ENCODE measurements at regions not wholly inside any gene's neighbourhood (a gene's known extent, or its start where the extent isn't known, plus 50 kb on each side); places are given as distances from the start of the nearest gene placed in this dataset.
A peak's percentile ranks its signal among the peaks of the same experiment; 100 is the strongest.

GRCh38 chr13:76267216-76267615 lies 619.0 kb downstream of the KCTD12 start:
- Histone ChIP-seq H3K4me3 (replicated peaks in 1 of 4; ENCODE audit: control extremely low read depth in 1 of 4, insufficient read depth in 1 of 4, low read depth in 3 of 4, low read length in 4 of 4) (no peak overlapping the region), H3K9ac (ENCODE audit: insufficient read depth, low read length) (no peak overlapping the region), H4K20me1 (ENCODE audit: control insufficient read depth, extremely low read depth, insufficient read depth, low read length) (no peaks in the 10 kb centered on the region), H3K36me3 (ENCODE audit: control insufficient read depth, insufficient read depth, low read length) (no peaks in the 10 kb centered on the region), H3K27me3 (ENCODE audit: control insufficient read depth, insufficient read depth, low read length) (no peaks in the 10 kb centered on the region), H2AFZ (ENCODE audit: low read length) (no peak overlapping the region), H3K9me3 (ENCODE audit: control insufficient read depth, insufficient read depth, low read depth, low read length) (no peaks in the 10 kb centered on the region), H3K27ac (ENCODE audit: insufficient read depth, low read length) (no peak overlapping the region), H3K4me2 (ENCODE audit: extremely low read depth, insufficient read depth, low read length) (no peak overlapping the region), H3K4me1 (ENCODE audit: control insufficient read depth, extremely low read depth, insufficient read depth, low read length) (no peaks in the 10 kb centered on the region), H3K79me2 (ENCODE audit: control insufficient read depth, insufficient read depth, low read length) (no peaks in the 10 kb centered on the region)
- DNase-seq (ENCODE audit: low read depth in 2 of 2), result no peak
- TF ChIP-seq, protein P1, sequence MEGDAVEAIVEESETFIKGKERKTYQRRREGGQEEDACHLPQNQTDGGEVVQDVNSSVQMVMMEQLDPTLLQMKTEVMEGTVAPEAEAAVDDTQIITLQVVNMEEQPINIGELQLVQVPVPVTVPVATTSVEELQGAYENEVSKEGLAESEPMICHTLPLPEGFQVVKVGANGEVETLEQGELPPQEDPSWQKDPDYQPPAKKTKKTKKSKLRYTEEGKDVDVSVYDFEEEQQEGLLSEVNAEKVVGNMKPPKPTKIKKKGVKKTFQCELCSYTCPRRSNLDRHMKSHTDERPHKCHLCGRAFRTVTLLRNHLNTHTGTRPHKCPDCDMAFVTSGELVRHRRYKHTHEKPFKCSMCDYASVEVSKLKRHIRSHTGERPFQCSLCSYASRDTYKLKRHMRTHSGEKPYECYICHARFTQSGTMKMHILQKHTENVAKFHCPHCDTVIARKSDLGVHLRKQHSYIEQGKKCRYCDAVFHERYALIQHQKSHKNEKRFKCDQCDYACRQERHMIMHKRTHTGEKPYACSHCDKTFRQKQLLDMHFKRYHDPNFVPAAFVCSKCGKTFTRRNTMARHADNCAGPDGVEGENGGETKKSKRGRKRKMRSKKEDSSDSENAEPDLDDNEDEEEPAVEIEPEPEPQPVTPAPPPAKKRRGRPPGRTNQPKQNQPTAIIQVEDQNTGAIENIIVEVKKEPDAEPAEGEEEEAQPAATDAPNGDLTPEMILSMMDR (conservative IDR thresholded peaks at IDR 0.05 in 1 of 2, IDR thresholded peaks at IDR 0.05 in 1 of 2; ENCODE audit: low read depth in 1 of 2, low read length in 2 of 2), result no peak
- TF ChIP-seq EZH2 (IDR thresholded peaks at IDR 0.05; ENCODE audit: low read length, missing control alignments), result no peak

DNA sequence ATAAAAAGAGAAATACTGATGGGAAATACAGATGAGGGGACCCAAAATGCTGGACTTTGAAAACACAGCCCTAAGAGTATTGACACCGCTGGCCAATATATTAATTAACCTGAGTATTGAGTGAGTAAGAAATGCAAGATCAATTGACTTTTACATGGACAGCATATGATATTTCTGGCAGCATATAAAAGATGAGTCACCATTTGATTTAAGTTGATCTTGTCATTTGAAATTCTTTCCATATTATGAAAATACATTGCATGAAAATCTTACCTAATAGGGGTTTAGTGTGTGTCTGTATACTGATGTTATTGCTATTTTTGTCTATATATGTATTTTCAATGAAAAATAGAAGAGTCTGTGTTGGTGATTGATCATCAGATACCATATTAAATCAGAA lies 619.6 kb downstream of the KCTD12 start:
- Histone ChIP-seq H3K4me1 (ENCODE audit: control insufficient read depth, extremely low read depth, insufficient read depth, low read length) (no peaks in the 10 kb centered on the region), H2AFZ (ENCODE audit: low read length) (no peak overlapping the region), H4K20me1 (ENCODE audit: control insufficient read depth, extremely low read depth, insufficient read depth, low read length) (no peaks in the 10 kb centered on the region), H3K9ac (ENCODE audit: insufficient read depth, low read length) (no peak overlapping the region), H3K9me3 (ENCODE audit: control insufficient read depth, insufficient read depth, low read depth, low read length) (no peaks in the 10 kb centered on the region), H3K4me3 (replicated peaks in 1 of 4; ENCODE audit: control extremely low read depth in 1 of 4, insufficient read depth in 1 of 4, low read depth in 3 of 4, low read length in 4 of 4) (no peak overlapping the region), H3K27me3 (ENCODE audit: control insufficient read depth, insufficient read depth, low read length) (no peaks in the 10 kb centered on the region), H3K36me3 (ENCODE audit: control insufficient read depth, insufficient read depth, low read length) (no peaks in the 10 kb centered on the region), H3K79me2 (ENCODE audit: control insufficient read depth, insufficient read depth, low read length) (no peaks in the 10 kb centered on the region), H3K27ac (ENCODE audit: insufficient read depth, low read length) (no peak overlapping the region), H3K4me2 (ENCODE audit: extremely low read depth, insufficient read depth, low read length) (no peak overlapping the region)
- peak in 1 of 2 donors; percentile 19 for DNase-seq (ENCODE audit: low read depth in 2 of 2)
- TF ChIP-seq, protein P1 (conservative IDR thresholded peaks at IDR 0.05 in 1 of 2, IDR thresholded peaks at IDR 0.05 in 1 of 2; ENCODE audit: low read depth in 1 of 2, low read length in 2 of 2), result no peak
- TF ChIP-seq EZH2 (IDR thresholded peaks at IDR 0.05; ENCODE audit: low read length, missing control alignments), result no peak

DNA sequence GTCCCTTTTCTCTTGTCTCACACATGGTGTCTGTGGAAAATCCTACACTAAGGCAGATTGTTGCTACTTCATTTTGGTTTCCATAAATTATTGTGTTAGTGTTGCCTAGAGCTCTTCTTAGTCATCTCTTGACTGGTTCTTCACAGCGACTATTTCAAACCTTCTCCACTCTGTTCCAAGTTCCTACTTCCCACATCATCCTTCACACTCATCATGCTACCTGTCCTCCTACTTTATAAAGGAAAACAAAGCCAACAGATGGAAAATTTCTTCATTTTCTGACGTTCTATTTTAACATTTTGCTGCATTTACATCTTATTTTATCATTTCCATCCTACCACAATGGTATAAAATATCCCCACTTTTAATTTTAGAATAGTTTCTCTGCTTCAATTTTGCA lies 614.1 kb downstream of the LMO7 start:
- H2AFZ ChIP-seq (ENCODE audit: low read length), result no peak overlapping the region
- no peaks in the 10 kb centered on the region for H3K27me3 ChIP-seq (ENCODE audit: control insufficient read depth, insufficient read depth, low read length)
- H3K4me2 ChIP-seq (ENCODE audit: extremely low read depth, insufficient read depth, low read length), result no peak overlapping the region
- H3K27ac ChIP-seq (ENCODE audit: insufficient read depth, low read length), result no peak overlapping the region
- H3K9ac ChIP-seq (ENCODE audit: insufficient read depth, low read length), result no peak overlapping the region
- no peaks in the 10 kb centered on the region for H3K4me1 ChIP-seq (ENCODE audit: control insufficient read depth, extremely low read depth, insufficient read depth, low read length)
- H3K4me3 ChIP-seq (replicated peaks in 1 of 4; ENCODE audit: control extremely low read depth in 1 of 4, insufficient read depth in 1 of 4, low read depth in 3 of 4, low read length in 4 of 4), result no peak overlapping the region
- no peaks in the 10 kb centered on the region for H3K79me2 ChIP-seq (ENCODE audit: control insufficient read depth, insufficient read depth, low read length)
- no peaks in the 10 kb centered on the region for H3K36me3 ChIP-seq (ENCODE audit: control insufficient read depth, insufficient read depth, low read length)
- no peaks in the 10 kb centered on the region for H4K20me1 ChIP-seq (ENCODE audit: control insufficient read depth, extremely low read depth, insufficient read depth, low read length)
- no peaks in the 10 kb centered on the region for H3K9me3 ChIP-seq (ENCODE audit: control insufficient read depth, insufficient read depth, low read depth, low read length)
- DNase-seq (ENCODE audit: low read depth in 2 of 2), result no peak
- TF ChIP-seq, protein P1 (conservative IDR thresholded peaks at IDR 0.05 in 1 of 2, IDR thresholded peaks at IDR 0.05 in 1 of 2; ENCODE audit: low read depth in 1 of 2, low read length in 2 of 2), result no peak
- no peak for TF ChIP-seq EZH2 (IDR thresholded peaks at IDR 0.05; ENCODE audit: low read length, missing control alignments)

Measured in fibroblast of lung (primary cell).